GM13976 (cell line): ENCODE measurements at regions not wholly inside any gene's neighbourhood (a gene's known extent, or its start where the extent isn't known, plus 50 kb on each side); places are given as distances from the start of the nearest gene placed in this dataset.

Experiments
- DNase-seq: peaks from one replicate; pipeline ENCODE4 v3.0.0; 2012; ENCODE audit warnings: low spot score
- in situ Hi-C: fragments of 300-500 bp; cut with MboI; formaldehyde crosslinking; loops from one replicate; pipeline ENCODE4 v1.12.0; 2022; ENCODE audit warnings: low sequenced_read_pairs, mixed read lengths, inconsistent platforms; ENCODE audit not compliant: unreplicated experiment
- TF ChIP-seq, protein P1 (sequence below): IDR thresholded peaks from 2 replicates; pipeline ENCODE4 v1.5.1; 2012; ENCODE audit warnings: borderline replicate concordance, mild to moderate bottlenecking; ENCODE audit not compliant: insufficient read depth; ENCODE audit errors: extremely low read depth, missing control alignments, control extremely low read depth

GRCh38 chr18:39299152-39299551 is 1733.6 kb upstream of the CELF4 start:
- TF ChIP-seq, protein P1, sequence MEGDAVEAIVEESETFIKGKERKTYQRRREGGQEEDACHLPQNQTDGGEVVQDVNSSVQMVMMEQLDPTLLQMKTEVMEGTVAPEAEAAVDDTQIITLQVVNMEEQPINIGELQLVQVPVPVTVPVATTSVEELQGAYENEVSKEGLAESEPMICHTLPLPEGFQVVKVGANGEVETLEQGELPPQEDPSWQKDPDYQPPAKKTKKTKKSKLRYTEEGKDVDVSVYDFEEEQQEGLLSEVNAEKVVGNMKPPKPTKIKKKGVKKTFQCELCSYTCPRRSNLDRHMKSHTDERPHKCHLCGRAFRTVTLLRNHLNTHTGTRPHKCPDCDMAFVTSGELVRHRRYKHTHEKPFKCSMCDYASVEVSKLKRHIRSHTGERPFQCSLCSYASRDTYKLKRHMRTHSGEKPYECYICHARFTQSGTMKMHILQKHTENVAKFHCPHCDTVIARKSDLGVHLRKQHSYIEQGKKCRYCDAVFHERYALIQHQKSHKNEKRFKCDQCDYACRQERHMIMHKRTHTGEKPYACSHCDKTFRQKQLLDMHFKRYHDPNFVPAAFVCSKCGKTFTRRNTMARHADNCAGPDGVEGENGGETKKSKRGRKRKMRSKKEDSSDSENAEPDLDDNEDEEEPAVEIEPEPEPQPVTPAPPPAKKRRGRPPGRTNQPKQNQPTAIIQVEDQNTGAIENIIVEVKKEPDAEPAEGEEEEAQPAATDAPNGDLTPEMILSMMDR: no peak
- in situ Hi-C loops: no loop called here
- DNase-seq: no peak

DNA sequence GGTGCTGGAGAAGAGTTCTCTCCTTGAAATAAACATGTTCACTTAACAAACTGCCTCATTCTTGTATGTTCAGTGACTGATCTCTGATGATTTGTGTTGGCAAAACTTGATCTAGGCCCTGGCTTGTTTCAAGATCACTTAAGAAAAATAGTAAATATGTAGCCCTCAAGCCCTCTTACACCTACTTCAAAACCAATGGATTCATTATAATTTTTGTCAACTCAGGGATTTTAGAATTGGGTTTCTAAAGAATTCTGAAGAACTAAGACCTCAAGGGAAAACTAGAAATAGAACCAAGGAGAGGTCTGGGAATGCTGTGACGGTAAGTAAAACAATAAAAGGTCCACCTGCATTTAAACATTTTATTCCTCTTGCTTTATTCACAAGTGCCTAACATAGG is 1731.6 kb upstream of the CELF4 start:
- DNase-seq: no peak
- in situ Hi-C loops: no loop called here

GRCh38 chr18:39296293-39296888 is 1730.8 kb upstream of the CELF4 start:
- TF ChIP-seq, protein P1: no peak
- no peak for DNase-seq
- in situ Hi-C loops: no loop called here

More for the DNA sequence above, 1731.6 kb upstream of the CELF4 start:
- TF ChIP-seq, protein P1: no peak

DNA sequence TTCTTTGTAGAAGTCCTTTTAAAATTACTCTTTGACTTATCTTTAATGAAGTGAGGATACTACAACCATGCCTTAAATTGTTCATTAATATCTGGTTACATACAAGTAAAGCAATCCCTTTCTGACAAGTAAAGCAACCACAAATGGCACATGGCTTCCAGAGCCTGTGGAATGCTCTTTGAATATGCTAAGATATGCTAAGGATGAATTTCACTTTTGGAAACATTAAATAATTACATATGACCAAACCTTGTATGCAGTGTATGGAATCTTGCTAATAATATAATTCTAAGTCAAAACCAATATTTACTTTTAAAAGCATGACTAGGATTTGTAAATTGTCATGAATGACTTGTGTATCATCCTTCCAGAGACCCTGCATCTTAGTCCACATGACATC is 1711.2 kb upstream of the CELF4 start:
- in situ Hi-C loops: no loop called here
- TF ChIP-seq, protein P1: no peak
- no peak for DNase-seq

DNA sequence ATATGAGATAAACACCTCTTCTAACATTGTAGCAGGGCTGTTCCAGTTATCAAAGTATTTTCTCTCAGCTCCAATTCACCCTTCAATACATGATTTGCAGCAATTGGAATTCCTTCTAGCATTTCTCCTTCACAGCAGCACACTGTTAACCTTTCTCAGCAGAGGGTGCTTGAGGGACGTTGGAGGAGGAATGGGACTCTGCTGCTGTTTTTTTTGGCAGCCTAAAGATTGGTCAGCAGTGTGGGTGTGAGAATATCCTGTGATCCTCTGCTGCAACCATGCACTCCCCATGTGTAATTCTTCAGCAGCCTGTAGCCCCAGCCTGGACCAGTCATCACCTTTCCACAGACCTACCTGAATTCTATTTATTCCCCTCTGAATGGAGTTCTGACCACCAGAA is 1708.9 kb upstream of the CELF4 start:
- in situ Hi-C loops: no loop called here
- DNase-seq: no peak
- TF ChIP-seq, protein P1: no peak

GRCh38 chr18:39272230-39272629 is 1706.6 kb upstream of the CELF4 start:
- in situ Hi-C loops: no loop called here
- TF ChIP-seq, protein P1: no peak
- no peak for DNase-seq

GRCh38 chr18:39271654-39272053 is 1706.1 kb upstream of the CELF4 start:
- DNase-seq: no peak
- TF ChIP-seq, protein P1: no peak
- in situ Hi-C loops: no loop called here
